Gastrocnemius medialis (tissue), 4 donors: ENCODE measurements at regions not wholly inside any gene's neighbourhood (a gene's known extent, or its start where the extent isn't known, plus 50 kb on each side); places are given as distances from the start of the nearest gene placed in this dataset.

Experiments used
- POLR2A ChIP-seq, 2 donors: fragments of 450-650 bp; IDR thresholded peaks; one replicate each; pipeline ENCODE4 v1.6.1; 2017; ENCODE audit warnings: antibody characterized with exemption in 2 of 2, mild to moderate bottlenecking in 2 of 2, moderate library complexity in 2 of 2
- TF ChIP-seq, protein P1 (sequence below), 5 experiments: fragments of 450-650 bp in 3 of 5; fragments of 200-600 bp in 2 of 5; sonication (generic) in 2 of 5; IDR thresholded peaks in 4 of 5; conservative IDR thresholded peaks in 1 of 5; 1 replicate in 4 of 5; 2 replicates in 1 of 5; pipeline ENCODE4 v1.5.1; 2016 to 2019; ENCODE audit warnings: antibody characterized with exemption in 5 of 5, mild to moderate bottlenecking in 3 of 5, moderate library complexity in 3 of 5

- TF ChIP-seq, protein P1, sequence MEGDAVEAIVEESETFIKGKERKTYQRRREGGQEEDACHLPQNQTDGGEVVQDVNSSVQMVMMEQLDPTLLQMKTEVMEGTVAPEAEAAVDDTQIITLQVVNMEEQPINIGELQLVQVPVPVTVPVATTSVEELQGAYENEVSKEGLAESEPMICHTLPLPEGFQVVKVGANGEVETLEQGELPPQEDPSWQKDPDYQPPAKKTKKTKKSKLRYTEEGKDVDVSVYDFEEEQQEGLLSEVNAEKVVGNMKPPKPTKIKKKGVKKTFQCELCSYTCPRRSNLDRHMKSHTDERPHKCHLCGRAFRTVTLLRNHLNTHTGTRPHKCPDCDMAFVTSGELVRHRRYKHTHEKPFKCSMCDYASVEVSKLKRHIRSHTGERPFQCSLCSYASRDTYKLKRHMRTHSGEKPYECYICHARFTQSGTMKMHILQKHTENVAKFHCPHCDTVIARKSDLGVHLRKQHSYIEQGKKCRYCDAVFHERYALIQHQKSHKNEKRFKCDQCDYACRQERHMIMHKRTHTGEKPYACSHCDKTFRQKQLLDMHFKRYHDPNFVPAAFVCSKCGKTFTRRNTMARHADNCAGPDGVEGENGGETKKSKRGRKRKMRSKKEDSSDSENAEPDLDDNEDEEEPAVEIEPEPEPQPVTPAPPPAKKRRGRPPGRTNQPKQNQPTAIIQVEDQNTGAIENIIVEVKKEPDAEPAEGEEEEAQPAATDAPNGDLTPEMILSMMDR (IDR thresholded peaks at IDR 0.05 in 4 of 5, conservative IDR thresholded peaks at IDR 0.05 in 1 of 5): no peak
- TF ChIP-seq POLR2A (IDR thresholded peaks at IDR 0.05): no peak
Measured at GRCh38 chr6:884570-884969, 191.6 kb upstream of the EXOC2 start.
